ENCODE measurements at regions not wholly inside any gene's neighbourhood (a gene's known extent, or its start where the extent isn't known, plus 50 kb on each side); places are given as distances from the start of the nearest gene placed in this dataset.
A peak's percentile ranks its signal among the peaks of the same experiment; 100 is the strongest.

GRCh38 chr2:16466133-16466820, 199.4 kb downstream of the CYRIA start:
- no peaks in the 10 kb centered on the region for H3K27me3 ChIP-seq (ENCODE audit: control insufficient read depth, insufficient read depth, low read length)
- no peak overlapping the region for H3K4me3 ChIP-seq (ENCODE audit: low read depth, low read length)
- FAIRE-seq (no peak), DNase-seq (ENCODE audit: low read depth) (no peak)
- TF ChIP-seq CTCF (IDR thresholded peaks at IDR 0.05; ENCODE audit: insufficient read depth, low read length, severe bottlenecking), result no peak
- no peaks in the 10 kb centered on the region for H3K36me3 ChIP-seq (ENCODE audit: control insufficient read depth, insufficient read depth, low read length)

GRCh38 chr2:16464641-16465040, 201.0 kb downstream of the CYRIA start:
- no peak for TF ChIP-seq CTCF (IDR thresholded peaks at IDR 0.05; ENCODE audit: insufficient read depth, low read length, severe bottlenecking)
- DNase-seq (ENCODE audit: low read depth) (no peak), FAIRE-seq (no peak)
- Histone ChIP-seq H3K27me3 (ENCODE audit: control insufficient read depth, insufficient read depth, low read length) (no peaks in the 10 kb centered on the region), H3K36me3 (ENCODE audit: control insufficient read depth, insufficient read depth, low read length) (no peaks in the 10 kb centered on the region), H3K4me3 (ENCODE audit: low read depth, low read length) (no peak overlapping the region)

GRCh38 chr2:16462958-16463357, 202.7 kb downstream of the CYRIA start:
- Histone ChIP-seq H3K36me3 (ENCODE audit: control insufficient read depth, insufficient read depth, low read length) (no peaks in the 10 kb centered on the region), H3K4me3 (ENCODE audit: low read depth, low read length) (no peak overlapping the region), H3K27me3 (ENCODE audit: control insufficient read depth, insufficient read depth, low read length) (no peaks in the 10 kb centered on the region)
- peak; percentile 46 for DNase-seq (ENCODE audit: low read depth)
- no peak for TF ChIP-seq CTCF (IDR thresholded peaks at IDR 0.05; ENCODE audit: insufficient read depth, low read length, severe bottlenecking)
- peak; percentile 70 for FAIRE-seq

- H3K4me3 ChIP-seq (ENCODE audit: low read depth, low read length), result no peak overlapping the region
- DNase-seq (ENCODE audit: low read depth) (no peak), FAIRE-seq (no peak)
- H3K36me3 ChIP-seq (ENCODE audit: control insufficient read depth, insufficient read depth, low read length), result no peaks in the 10 kb centered on the region
- TF ChIP-seq CTCF (IDR thresholded peaks at IDR 0.05; ENCODE audit: insufficient read depth, low read length, severe bottlenecking), result no peak
- no peaks in the 10 kb centered on the region for H3K27me3 ChIP-seq (ENCODE audit: control insufficient read depth, insufficient read depth, low read length)
Measured at GRCh38 chr2:16461672-16462071, 204.0 kb downstream of the CYRIA start.

- Histone ChIP-seq H3K27me3 (ENCODE audit: control insufficient read depth, insufficient read depth, low read length) (no peaks in the 10 kb centered on the region), H3K4me3 (ENCODE audit: low read depth, low read length) (no peak overlapping the region), H3K36me3 (ENCODE audit: control insufficient read depth, insufficient read depth, low read length) (no peaks in the 10 kb centered on the region)
- DNase-seq (ENCODE audit: low read depth) (no peak), FAIRE-seq (no peak)
- TF ChIP-seq CTCF (IDR thresholded peaks at IDR 0.05; ENCODE audit: insufficient read depth, low read length, severe bottlenecking), result no peak
Measured at GRCh38 chr2:16459606-16460005, 206.0 kb downstream of the CYRIA start.

- FAIRE-seq (no peak), DNase-seq (ENCODE audit: low read depth) (no peak)
- no peak for TF ChIP-seq CTCF (IDR thresholded peaks at IDR 0.05; ENCODE audit: insufficient read depth, low read length, severe bottlenecking)
- Histone ChIP-seq H3K4me3 (ENCODE audit: low read depth, low read length) (no peak overlapping the region), H3K36me3 (ENCODE audit: control insufficient read depth, insufficient read depth, low read length) (no peaks in the 10 kb centered on the region), H3K27me3 (ENCODE audit: control insufficient read depth, insufficient read depth, low read length) (no peaks in the 10 kb centered on the region)
Measured at GRCh38 chr2:16454621-16455020, 211.0 kb downstream of the CYRIA start.
